Fibroblast of lung (primary cell): ENCODE measurements at regions not wholly inside any gene's neighbourhood (a gene's known extent, or its start where the extent isn't known, plus 50 kb on each side); places are given as distances from the start of the nearest gene placed in this dataset.

Source experiments
- EZH2 ChIP-seq: IDR thresholded peaks from 2 replicates; pipeline ENCODE4 v1.5.1; 2012; ENCODE audit warnings: low read length, control low read depth, mild to moderate bottlenecking; ENCODE audit errors: missing control alignments
- TF ChIP-seq, protein P1 (sequence below), 2 donors: IDR thresholded peaks in 1 of 2; conservative IDR thresholded peaks in 1 of 2; 1 replicate in 1 of 2; 2 replicates in 1 of 2; pipeline ENCODE4 v1.5.1; 2011 to 2012; ENCODE audit warnings: low read length in 2 of 2, control low read depth in 1 of 2, inconsistent platforms in 1 of 2, low read depth in 1 of 2, mild to moderate bottlenecking in 1 of 2

DNA sequence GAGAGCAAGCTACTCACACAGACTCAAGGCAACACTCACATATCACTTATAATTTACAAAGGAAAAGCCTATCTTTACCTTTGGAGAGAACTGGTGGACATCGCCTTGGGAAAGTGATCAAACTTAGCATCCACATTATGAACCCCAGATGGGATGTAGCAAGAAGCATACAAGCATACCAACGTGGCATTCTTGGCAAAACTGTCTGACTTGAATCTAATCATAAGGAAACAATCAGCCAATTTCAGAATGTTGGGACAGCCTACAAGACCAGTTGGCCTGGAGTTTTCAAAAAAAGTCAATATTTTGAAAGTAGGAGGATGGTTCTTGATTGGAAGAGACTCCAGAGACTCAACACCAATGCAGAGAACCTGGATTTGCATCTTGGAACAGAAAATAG is 79.1 kb upstream of the PMAIP1 start:
- TF ChIP-seq, protein P1, sequence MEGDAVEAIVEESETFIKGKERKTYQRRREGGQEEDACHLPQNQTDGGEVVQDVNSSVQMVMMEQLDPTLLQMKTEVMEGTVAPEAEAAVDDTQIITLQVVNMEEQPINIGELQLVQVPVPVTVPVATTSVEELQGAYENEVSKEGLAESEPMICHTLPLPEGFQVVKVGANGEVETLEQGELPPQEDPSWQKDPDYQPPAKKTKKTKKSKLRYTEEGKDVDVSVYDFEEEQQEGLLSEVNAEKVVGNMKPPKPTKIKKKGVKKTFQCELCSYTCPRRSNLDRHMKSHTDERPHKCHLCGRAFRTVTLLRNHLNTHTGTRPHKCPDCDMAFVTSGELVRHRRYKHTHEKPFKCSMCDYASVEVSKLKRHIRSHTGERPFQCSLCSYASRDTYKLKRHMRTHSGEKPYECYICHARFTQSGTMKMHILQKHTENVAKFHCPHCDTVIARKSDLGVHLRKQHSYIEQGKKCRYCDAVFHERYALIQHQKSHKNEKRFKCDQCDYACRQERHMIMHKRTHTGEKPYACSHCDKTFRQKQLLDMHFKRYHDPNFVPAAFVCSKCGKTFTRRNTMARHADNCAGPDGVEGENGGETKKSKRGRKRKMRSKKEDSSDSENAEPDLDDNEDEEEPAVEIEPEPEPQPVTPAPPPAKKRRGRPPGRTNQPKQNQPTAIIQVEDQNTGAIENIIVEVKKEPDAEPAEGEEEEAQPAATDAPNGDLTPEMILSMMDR (conservative IDR thresholded peaks at IDR 0.05 in 1 of 2, IDR thresholded peaks at IDR 0.05 in 1 of 2; ENCODE audit: low read depth in 1 of 2, low read length in 2 of 2): no peak
- no peak for TF ChIP-seq EZH2
